ENCODE measurements at regions not wholly inside any gene's neighbourhood (a gene's known extent, or its start where the extent isn't known, plus 50 kb on each side); places are given as distances from the start of the nearest gene placed in this dataset.

GRCh38 chr15:36005542-36005941 lies 459.6 kb upstream of the DPH6 start:
- TF ChIP-seq EZH2 (IDR thresholded peaks at IDR 0.05; ENCODE audit: borderline replicate concordance, low read depth, low read length, severe bottlenecking): no peak
- TF ChIP-seq, protein P1, sequence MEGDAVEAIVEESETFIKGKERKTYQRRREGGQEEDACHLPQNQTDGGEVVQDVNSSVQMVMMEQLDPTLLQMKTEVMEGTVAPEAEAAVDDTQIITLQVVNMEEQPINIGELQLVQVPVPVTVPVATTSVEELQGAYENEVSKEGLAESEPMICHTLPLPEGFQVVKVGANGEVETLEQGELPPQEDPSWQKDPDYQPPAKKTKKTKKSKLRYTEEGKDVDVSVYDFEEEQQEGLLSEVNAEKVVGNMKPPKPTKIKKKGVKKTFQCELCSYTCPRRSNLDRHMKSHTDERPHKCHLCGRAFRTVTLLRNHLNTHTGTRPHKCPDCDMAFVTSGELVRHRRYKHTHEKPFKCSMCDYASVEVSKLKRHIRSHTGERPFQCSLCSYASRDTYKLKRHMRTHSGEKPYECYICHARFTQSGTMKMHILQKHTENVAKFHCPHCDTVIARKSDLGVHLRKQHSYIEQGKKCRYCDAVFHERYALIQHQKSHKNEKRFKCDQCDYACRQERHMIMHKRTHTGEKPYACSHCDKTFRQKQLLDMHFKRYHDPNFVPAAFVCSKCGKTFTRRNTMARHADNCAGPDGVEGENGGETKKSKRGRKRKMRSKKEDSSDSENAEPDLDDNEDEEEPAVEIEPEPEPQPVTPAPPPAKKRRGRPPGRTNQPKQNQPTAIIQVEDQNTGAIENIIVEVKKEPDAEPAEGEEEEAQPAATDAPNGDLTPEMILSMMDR (IDR thresholded peaks at IDR 0.05; ENCODE audit: borderline replicate concordance, extremely low read depth, low read length, poor library complexity, severe bottlenecking): no peak

All from DND-41 (cell line).